Right cardiac atrium (tissue), 5 donors: ENCODE measurements at regions not wholly inside any gene's neighbourhood (a gene's known extent, or its start where the extent isn't known, plus 50 kb on each side); places are given as distances from the start of the nearest gene placed in this dataset.

Experiments used
- ATAC-seq, 2 donors: fragments of 200-7000 bp; cut with Tn5 transposase; one replicate each; pipeline versions ENCODE4 v1.8.0 to v1.9.1; 2020; ENCODE audit warnings: moderate library complexity in 2 of 2, mild to moderate bottlenecking in 1 of 2
- DNase-seq, 3 donors: peaks; one replicate each; pipeline ENCODE4 v3.0.0-alpha.2; 2020
- H3K27ac ChIP-seq: one replicate; pipeline ENCODE4 v1.5.1; 2013; ENCODE audit warnings: mild to moderate bottlenecking, low read length, control low read depth, moderate library complexity
- H3K27me3 ChIP-seq: one replicate; pipeline ENCODE4 v1.6.1; 2013; ENCODE audit not compliant: control insufficient read depth, insufficient read depth
- H3K4me1 ChIP-seq: one replicate; pipeline ENCODE4 v1.6.1; 2013; ENCODE audit warnings: low read length; ENCODE audit not compliant: control insufficient read depth, insufficient read depth
- H3K4me3 ChIP-seq: one replicate; pipeline ENCODE4 v1.5.1; 2013; ENCODE audit warnings: low read length, control low read depth
- H3K9me3 ChIP-seq: one replicate; pipeline ENCODE4 v1.6.1; 2013; ENCODE audit warnings: low read length; ENCODE audit not compliant: control insufficient read depth
- WGBS: extraction: QIAGEN DNeasy Blood & Tissue Kit; methylation state at CpG from one replicate; pipeline ENCODE4 v1.1.7; 2013; 5-methylcytosine and 5-hydroxymethylcytosine counted together
- intact Hi-C, 4 donors: fragments of 100-400 bp; cut with DNase I; formaldehyde crosslinking; loops; one replicate each; pipeline versions ENCODE4 v1.11.0 to v1.14.0; 2022 to 2023
- donor health status: healthy with polysubstance abuse.
- donor health status: DM: no; HTN: yes; CAD: no.
- donor health status: DM: no; HTN: no; CAD: no.
- donor health status: DM: no; HTN: yes; CAD: no; lungs with severe emphysema.
- donor health status: DM: yes; HTN: yes; CAD: no.

- H3K27me3 ChIP-seq, result no peaks in the 10 kb centered on the region
- intact Hi-C loops, result no loop called here
- no peaks in the 10 kb centered on the region for H3K4me1 ChIP-seq
- ATAC-seq, result no peak
- WGBS, result 78% methylated on average over 6 of the region's 6 CpGs
- no peaks in the 10 kb centered on the region for H3K9me3 ChIP-seq
- no peak for DNase-seq
- H3K27ac ChIP-seq, result no peak overlapping the region
- H3K4me3 ChIP-seq, result no peak overlapping the region
Measured at GRCh38 chr11:45486461-45486860, 179.0 kb downstream of the CHST1 start.

- no peak overlapping the region for H3K4me3 ChIP-seq
- intact Hi-C loops, result no loop called here
- ATAC-seq (no peak), DNase-seq (no peak)
- H3K27ac ChIP-seq, result no peak overlapping the region
- no peaks in the 10 kb centered on the region for H3K4me1 ChIP-seq
- H3K9me3 ChIP-seq, result no peaks in the 10 kb centered on the region
- H3K27me3 ChIP-seq, result no peaks in the 10 kb centered on the region
- WGBS, result 82% methylated on average over 8 of the region's 8 CpGs
Measured at GRCh38 chr11:45485070-45485707, 180.2 kb downstream of the CHST1 start.

- WGBS, result 49% methylated on average over 11 of the region's 11 CpGs
Measured at GRCh38 chr11:45484326-45484883, 181.0 kb downstream of the CHST1 start.

GRCh38 chr11:45483416-45483815 lies 182.0 kb downstream of the CHST1 start:
- ATAC-seq (no peak), DNase-seq (no peak)
- Histone ChIP-seq H3K9me3 (no peaks in the 10 kb centered on the region), H3K27me3 (no peaks in the 10 kb centered on the region), H3K4me3 (no peak overlapping the region), H3K4me1 (no peaks in the 10 kb centered on the region), H3K27ac (no peak overlapping the region)
- intact Hi-C loops, result no loop called here
- WGBS, result 83% methylated on average over 5 of the region's 5 CpGs

More at GRCh38 chr11:45484326-45484883, 181.0 kb downstream of the CHST1 start:
- Histone ChIP-seq H3K27ac (no peak overlapping the region), H3K9me3 (no peaks in the 10 kb centered on the region), H3K27me3 (no peaks in the 10 kb centered on the region), H3K4me1 (no peaks in the 10 kb centered on the region), H3K4me3 (no peak overlapping the region)
- ATAC-seq (no peak), DNase-seq (no peak)
- intact Hi-C loops, result no loop called here

GRCh38 chr11:45482331-45482730 lies 183.1 kb downstream of the CHST1 start:
- H3K4me1 ChIP-seq, result no peaks in the 10 kb centered on the region
- no peak for ATAC-seq
- no peak overlapping the region for H3K27ac ChIP-seq
- H3K4me3 ChIP-seq, result no peak overlapping the region
- intact Hi-C loops, result no loop called here
- no peaks in the 10 kb centered on the region for H3K9me3 ChIP-seq
- no peak for DNase-seq
- H3K27me3 ChIP-seq, result no peaks in the 10 kb centered on the region
- 78% methylated on average over 7 of the region's 7 CpGs for WGBS

GRCh38 chr11:45481026-45481425 lies 184.4 kb downstream of the CHST1 start:
- Histone ChIP-seq H3K27me3 (no peaks in the 10 kb centered on the region), H3K27ac (no peak overlapping the region), H3K4me3 (no peak overlapping the region), H3K9me3 (no peaks in the 10 kb centered on the region), H3K4me1 (no peaks in the 10 kb centered on the region)
- no peak for DNase-seq
- intact Hi-C loops, result no loop called here
- WGBS, result 69% methylated on average over 3 of the region's 3 CpGs
- no peak for ATAC-seq

GRCh38 chr11:45477588-45477987 lies 187.8 kb downstream of the CHST1 start:
- H3K27me3 ChIP-seq, result no peaks in the 10 kb centered on the region
- DNase-seq, result no peak
- H3K27ac ChIP-seq, result no peak overlapping the region
- intact Hi-C loops, result no loop called here
- H3K4me3 ChIP-seq, result no peak overlapping the region
- ATAC-seq, result no peak
- H3K4me1 ChIP-seq, result no peaks in the 10 kb centered on the region
- 94% methylated on average over 1 of the region's 1 CpG for WGBS
- H3K9me3 ChIP-seq, result no peaks in the 10 kb centered on the region

GRCh38 chr11:45476126-45476525 lies 189.3 kb downstream of the CHST1 start:
- Histone ChIP-seq H3K4me3 (no peak overlapping the region), H3K27ac (no peak overlapping the region), H3K27me3 (no peaks in the 10 kb centered on the region), H3K9me3 (no peaks in the 10 kb centered on the region), H3K4me1 (no peaks in the 10 kb centered on the region)
- DNase-seq, result no peak
- no peak for ATAC-seq
- 93% methylated on average over 2 of the region's 2 CpGs for WGBS
- intact Hi-C loops, result no loop called here

GRCh38 chr11:45475173-45475572 lies 189.0 kb upstream of the SYT13 start:
- intact Hi-C loops, result no loop called here
- 76% methylated on average over 2 of the region's 2 CpGs for WGBS
- Histone ChIP-seq H3K4me1 (no peaks in the 10 kb centered on the region), H3K27ac (no peak overlapping the region), H3K9me3 (no peaks in the 10 kb centered on the region), H3K4me3 (no peak overlapping the region), H3K27me3 (no peaks in the 10 kb centered on the region)
- DNase-seq (no peak), ATAC-seq (no peak)

GRCh38 chr11:45473341-45473895 lies 187.3 kb upstream of the SYT13 start:
- H3K4me3 ChIP-seq, result no peak overlapping the region
- no peak overlapping the region for H3K27ac ChIP-seq
- DNase-seq (no peak), ATAC-seq (peak in 1 of 2 donors; percentile 28)
- H3K4me1 ChIP-seq, result no peaks in the 10 kb centered on the region
- intact Hi-C loops, result no loop called here
- no peaks in the 10 kb centered on the region for H3K27me3 ChIP-seq
- no peaks in the 10 kb centered on the region for H3K9me3 ChIP-seq
- WGBS, result 65% methylated on average over 3 of the region's 3 CpGs

GRCh38 chr11:45472716-45473317 lies 186.7 kb upstream of the SYT13 start:
- Histone ChIP-seq H3K4me3 (no peak overlapping the region), H3K27ac (no peak overlapping the region), H3K27me3 (no peaks in the 10 kb centered on the region), H3K9me3 (no peaks in the 10 kb centered on the region), H3K4me1 (no peaks in the 10 kb centered on the region)
- 80% methylated on average over 14 of the region's 14 CpGs for WGBS
- ATAC-seq (no peak), DNase-seq (no peak)
- intact Hi-C loops, result no loop called here
